ENCODE measurements at regions not wholly inside any gene's neighbourhood (a gene's known extent, or its start where the extent isn't known, plus 50 kb on each side); places are given as distances from the start of the nearest gene placed in this dataset.

- no peak for TF ChIP-seq POLR2A (IDR thresholded peaks at IDR 0.05)
- TF ChIP-seq CTCF (IDR thresholded peaks at IDR 0.05 in 8 of 11, conservative IDR thresholded peaks at IDR 0.05 in 3 of 11) = no peak
- TF ChIP-seq POLR2AphosphoS5 (IDR thresholded peaks at IDR 0.05) = no peak
Measured at GRCh38 chr14:44154446-44154845, 352.6 kb downstream of the FSCB start.

Measured in spleen (tissue), 7 donors.